Loucy (cell line): ENCODE measurements at regions not wholly inside any gene's neighbourhood (a gene's known extent, or its start where the extent isn't known, plus 50 kb on each side); places are given as distances from the start of the nearest gene placed in this dataset.

Experiments
- EZH2phosphoT487 ChIP-seq: fragments of 200-600 bp; IDR thresholded peaks from 2 replicates; pipeline ENCODE4 v1.6.1; 2018; ENCODE audit warnings: antibody characterized with exemption, mild to moderate bottlenecking, moderate library complexity, borderline replicate concordance
- TF ChIP-seq, protein P1 (sequence below): fragments of 200-600 bp; sonication (generic); conservative IDR thresholded peaks from 2 replicates; pipeline ENCODE4 v1.5.1; 2014; ENCODE audit warnings: mild to moderate bottlenecking, antibody characterized with exemption, low read length

DNA sequence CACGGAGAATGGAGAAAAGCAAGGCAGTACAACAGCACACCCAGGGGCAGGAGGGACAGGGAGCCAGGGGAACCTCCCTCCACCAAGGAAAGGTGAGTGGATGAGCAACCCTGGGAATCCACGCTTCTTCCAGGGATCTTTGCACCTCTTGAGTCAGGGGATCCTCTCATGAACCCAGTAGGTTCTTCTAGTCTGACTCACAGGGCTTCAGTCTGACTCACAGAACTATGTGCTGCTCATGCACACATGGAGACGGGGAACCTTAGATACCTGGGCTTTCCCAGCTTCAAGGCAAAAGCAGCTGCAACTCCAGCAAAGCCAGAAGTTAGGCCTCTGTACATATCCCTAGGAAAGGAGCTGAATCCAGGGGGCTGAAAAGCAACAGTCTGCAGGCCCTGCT lies 1021.4 kb upstream of the TENM4 start:
- TF ChIP-seq, protein P1, sequence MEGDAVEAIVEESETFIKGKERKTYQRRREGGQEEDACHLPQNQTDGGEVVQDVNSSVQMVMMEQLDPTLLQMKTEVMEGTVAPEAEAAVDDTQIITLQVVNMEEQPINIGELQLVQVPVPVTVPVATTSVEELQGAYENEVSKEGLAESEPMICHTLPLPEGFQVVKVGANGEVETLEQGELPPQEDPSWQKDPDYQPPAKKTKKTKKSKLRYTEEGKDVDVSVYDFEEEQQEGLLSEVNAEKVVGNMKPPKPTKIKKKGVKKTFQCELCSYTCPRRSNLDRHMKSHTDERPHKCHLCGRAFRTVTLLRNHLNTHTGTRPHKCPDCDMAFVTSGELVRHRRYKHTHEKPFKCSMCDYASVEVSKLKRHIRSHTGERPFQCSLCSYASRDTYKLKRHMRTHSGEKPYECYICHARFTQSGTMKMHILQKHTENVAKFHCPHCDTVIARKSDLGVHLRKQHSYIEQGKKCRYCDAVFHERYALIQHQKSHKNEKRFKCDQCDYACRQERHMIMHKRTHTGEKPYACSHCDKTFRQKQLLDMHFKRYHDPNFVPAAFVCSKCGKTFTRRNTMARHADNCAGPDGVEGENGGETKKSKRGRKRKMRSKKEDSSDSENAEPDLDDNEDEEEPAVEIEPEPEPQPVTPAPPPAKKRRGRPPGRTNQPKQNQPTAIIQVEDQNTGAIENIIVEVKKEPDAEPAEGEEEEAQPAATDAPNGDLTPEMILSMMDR: no peak
- no peak for TF ChIP-seq EZH2phosphoT487
